K562 (cell line): ENCODE measurements at regions not wholly inside any gene's neighbourhood (a gene's known extent, or its start where the extent isn't known, plus 50 kb on each side); places are given as distances from the start of the nearest gene placed in this dataset.

Experiments
- EGR1 ChIP-seq: fragments of 450-650 bp; conservative IDR thresholded peaks from 2 replicates; pipeline ENCODE4 v1.6.1; 2017; ENCODE audit warnings: mild to moderate bottlenecking
- GTF2E2 ChIP-seq: fragments of 200-800 bp; sonication (Bioruptor generic); IDR thresholded peaks from 2 replicates; pipeline ENCODE4 v1.6.1; 2016; ENCODE audit warnings: missing genetic modification characterization, missing compliant biosample characterization
- HEY1 ChIP-seq: fragments of 250-450 bp; sonication (Bioruptor Pico); IDR thresholded peaks from 2 replicates; pipeline ENCODE4 v1.5.0; 2020; ENCODE audit warnings: mild to moderate bottlenecking, moderate library complexity, borderline replicate concordance
- SREBF1 ChIP-seq: fragments of 150-350 bp; IDR thresholded peaks from 2 replicates; pipeline ENCODE4 v1.6.1; 2014; ENCODE audit warnings: antibody characterized with exemption, low read depth, low read length, borderline replicate concordance
- ZNF311 ChIP-seq: fragments of 250-450 bp; sonication (Bioruptor Pico); IDR thresholded peaks from 2 replicates; pipeline ENCODE4 v1.4.0; 2020; ENCODE audit warnings: mild to moderate bottlenecking, moderate library complexity
- ZNF778 ChIP-seq: fragments of 450-650 bp; formaldehyde crosslinking; IDR thresholded peaks from 2 replicates; pipeline ENCODE4 v1.4.0; 2020; ENCODE audit warnings: mild to moderate bottlenecking, moderate library complexity
- TF ChIP-seq, protein P1 (sequence below): fragments of 450-650 bp; formaldehyde crosslinking; conservative IDR thresholded peaks from 2 replicates; pipeline ENCODE4 v1.4.0; 2022; ENCODE audit warnings: mild to moderate bottlenecking, missing genetic modification characterization
- TF ChIP-seq, protein P2 (sequence below): fragments of 250-450 bp; sonication (Bioruptor Pico); IDR thresholded peaks from 2 replicates; pipeline ENCODE4 v1.8.0; 2021; ENCODE audit warnings: mild to moderate bottlenecking, moderate library complexity
- TF ChIP-seq, protein P3 (sequence below): sonication (generic); formaldehyde crosslinking; IDR thresholded peaks from 2 replicates; pipeline ENCODE4 v1.8.0; 2022; ENCODE audit warnings: missing genetic modification reagents, mild to moderate bottlenecking, borderline replicate concordance
- TF ChIP-seq, protein P4 (sequence below): fragments of 250-450 bp; sonication (Bioruptor Pico); IDR thresholded peaks from 2 replicates; pipeline ENCODE4 v1.5.0; 2022; ENCODE audit warnings: mild to moderate bottlenecking
- TF ChIP-seq, protein P5 (sequence below): sonication (generic); formaldehyde crosslinking; IDR thresholded peaks from 2 replicates; pipeline ENCODE4 v1.8.0; 2022; ENCODE audit warnings: mild to moderate bottlenecking, missing genetic modification reagents

DNA sequence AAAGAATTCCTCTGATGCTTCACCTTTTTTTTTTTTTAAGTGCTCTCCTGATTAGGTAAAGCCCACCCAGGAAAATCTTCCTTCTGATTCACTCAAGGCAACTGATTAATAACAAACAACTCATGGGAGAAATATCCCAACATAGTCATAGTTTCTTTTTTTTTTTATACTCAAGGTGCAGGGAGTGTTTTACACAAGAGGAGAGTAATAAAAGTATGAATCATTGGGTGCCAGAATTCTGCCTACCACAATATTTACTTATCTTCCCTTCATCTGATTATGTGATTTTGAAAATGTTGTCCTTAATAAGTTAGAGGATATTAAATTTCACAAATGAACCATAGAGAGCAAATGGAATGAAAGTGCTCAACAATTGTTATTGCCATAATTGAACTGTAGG lies 329.9 kb downstream of the TECRL start (continued):
- TF ChIP-seq, protein P1, sequence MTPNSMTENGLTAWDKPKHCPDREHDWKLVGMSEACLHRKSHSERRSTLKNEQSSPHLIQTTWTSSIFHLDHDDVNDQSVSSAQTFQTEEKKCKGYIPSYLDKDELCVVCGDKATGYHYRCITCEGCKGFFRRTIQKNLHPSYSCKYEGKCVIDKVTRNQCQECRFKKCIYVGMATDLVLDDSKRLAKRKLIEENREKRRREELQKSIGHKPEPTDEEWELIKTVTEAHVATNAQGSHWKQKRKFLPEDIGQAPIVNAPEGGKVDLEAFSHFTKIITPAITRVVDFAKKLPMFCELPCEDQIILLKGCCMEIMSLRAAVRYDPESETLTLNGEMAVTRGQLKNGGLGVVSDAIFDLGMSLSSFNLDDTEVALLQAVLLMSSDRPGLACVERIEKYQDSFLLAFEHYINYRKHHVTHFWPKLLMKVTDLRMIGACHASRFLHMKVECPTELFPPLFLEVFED (CRISPR knock-in tag), result no peak
- TF ChIP-seq, protein P2, sequence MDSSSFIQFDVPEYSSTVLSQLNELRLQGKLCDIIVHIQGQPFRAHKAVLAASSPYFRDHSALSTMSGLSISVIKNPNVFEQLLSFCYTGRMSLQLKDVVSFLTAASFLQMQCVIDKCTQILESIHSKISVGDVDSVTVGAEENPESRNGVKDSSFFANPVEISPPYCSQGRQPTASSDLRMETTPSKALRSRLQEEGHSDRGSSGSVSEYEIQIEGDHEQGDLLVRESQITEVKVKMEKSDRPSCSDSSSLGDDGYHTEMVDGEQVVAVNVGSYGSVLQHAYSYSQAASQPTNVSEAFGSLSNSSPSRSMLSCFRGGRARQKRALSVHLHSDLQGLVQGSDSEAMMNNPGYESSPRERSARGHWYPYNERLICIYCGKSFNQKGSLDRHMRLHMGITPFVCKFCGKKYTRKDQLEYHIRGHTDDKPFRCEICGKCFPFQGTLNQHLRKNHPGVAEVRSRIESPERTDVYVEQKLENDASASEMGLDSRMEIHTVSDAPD, result no peak
- no peak for TF ChIP-seq ZNF311 (CRISPR knock-in tag)
- TF ChIP-seq HEY1 (CRISPR knock-in tag), result no peak
- TF ChIP-seq, protein P3, sequence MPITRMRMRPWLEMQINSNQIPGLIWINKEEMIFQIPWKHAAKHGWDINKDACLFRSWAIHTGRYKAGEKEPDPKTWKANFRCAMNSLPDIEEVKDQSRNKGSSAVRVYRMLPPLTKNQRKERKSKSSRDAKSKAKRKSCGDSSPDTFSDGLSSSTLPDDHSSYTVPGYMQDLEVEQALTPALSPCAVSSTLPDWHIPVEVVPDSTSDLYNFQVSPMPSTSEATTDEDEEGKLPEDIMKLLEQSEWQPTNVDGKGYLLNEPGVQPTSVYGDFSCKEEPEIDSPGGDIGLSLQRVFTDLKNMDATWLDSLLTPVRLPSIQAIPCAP (CRISPR knock-in tag), result no peak
- TF ChIP-seq, protein P4, sequence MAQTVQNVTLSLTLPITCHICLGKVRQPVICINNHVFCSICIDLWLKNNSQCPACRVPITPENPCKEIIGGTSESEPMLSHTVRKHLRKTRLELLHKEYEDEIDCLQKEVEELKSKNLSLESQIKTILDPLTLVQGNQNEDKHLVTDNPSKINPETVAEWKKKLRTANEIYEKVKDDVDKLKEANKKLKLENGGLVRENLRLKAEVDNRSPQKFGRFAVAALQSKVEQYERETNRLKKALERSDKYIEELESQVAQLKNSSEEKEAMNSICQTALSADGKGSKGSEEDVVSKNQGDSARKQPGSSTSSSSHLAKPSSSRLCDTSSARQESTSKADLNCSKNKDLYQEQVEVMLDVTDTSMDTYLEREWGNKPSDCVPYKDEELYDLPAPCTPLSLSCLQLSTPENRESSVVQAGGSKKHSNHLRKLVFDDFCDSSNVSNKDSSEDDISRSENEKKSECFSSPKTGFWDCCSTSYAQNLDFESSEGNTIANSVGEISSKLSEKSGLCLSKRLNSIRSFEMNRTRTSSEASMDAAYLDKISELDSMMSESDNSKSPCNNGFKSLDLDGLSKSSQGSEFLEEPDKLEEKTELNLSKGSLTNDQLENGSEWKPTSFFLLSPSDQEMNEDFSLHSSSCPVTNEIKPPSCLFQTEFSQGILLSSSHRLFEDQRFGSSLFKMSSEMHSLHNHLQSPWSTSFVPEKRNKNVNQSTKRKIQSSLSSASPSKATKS (CRISPR knock-in tag), result no peak
- TF ChIP-seq, protein P5, sequence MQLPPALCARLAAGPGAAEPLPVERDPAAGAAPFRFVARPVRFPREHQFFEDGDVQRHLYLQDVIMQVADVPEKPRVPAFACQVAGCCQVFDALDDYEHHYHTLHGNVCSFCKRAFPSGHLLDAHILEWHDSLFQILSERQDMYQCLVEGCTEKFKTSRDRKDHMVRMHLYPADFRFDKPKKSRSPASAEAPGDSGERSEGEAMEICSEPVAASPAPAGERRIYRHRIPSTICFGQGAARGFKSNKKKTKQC, result no peak
- no peak for TF ChIP-seq GTF2E2
- no peak for TF ChIP-seq ZNF778 (CRISPR knock-in tag)
- no peak for TF ChIP-seq SREBF1
- no peak for TF ChIP-seq EGR1
